Activated CD4-positive, alpha-beta T cell treated with anti-CD3 and anti-CD28 coated beads for 1 hour (primary cell): ENCODE measurements at regions not wholly inside any gene's neighbourhood (a gene's known extent, or its start where the extent isn't known, plus 50 kb on each side); places are given as distances from the start of the nearest gene placed in this dataset.
"Not testable (repeated sequence)": the region's sequence is repeated elsewhere in the genome, so short reads cannot be mapped to it uniquely, and the experiment has no call there.

ENCODE experiments used
- DNase-seq: peaks from one replicate; pipeline ENCODE4 v3.0.0-alpha.2; 2020

GRCh38 chr11:16528639-16529038 lies 172.3 kb upstream of the SOX6 start:
- DNase-seq, result no peak

DNA sequence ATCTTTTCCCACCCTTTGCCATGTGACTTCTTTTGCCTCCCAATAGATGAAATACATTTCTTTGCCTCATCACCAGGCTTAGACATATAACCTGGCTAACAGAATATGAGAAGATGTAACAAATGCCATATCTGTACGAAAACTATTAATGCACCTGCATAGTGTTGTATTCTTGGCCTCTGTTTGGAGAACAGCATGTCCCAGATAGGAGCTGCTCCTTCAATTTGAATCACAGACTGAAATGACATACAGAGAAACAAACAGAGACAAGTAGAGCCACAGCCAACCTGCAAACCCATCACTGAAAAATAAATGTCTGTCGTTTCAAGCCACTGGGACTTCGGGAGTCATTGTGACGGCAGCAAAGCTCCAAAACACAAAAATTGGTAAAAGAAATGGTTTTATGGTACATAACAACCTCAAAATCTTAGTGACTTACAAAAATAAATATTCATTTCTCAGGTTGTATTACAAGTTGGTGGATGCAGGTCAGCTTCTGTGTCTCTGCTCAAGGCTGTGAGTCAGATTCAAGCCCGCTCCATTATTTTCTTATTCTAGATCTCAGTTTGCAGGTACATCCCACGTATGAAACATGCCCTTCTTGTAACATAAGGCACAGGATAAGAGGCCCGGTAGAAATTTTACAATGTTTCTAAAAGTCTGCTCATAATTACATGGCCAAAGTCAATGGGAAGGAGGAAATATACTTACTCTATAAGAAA lies 171.3 kb upstream of the SOX6 start:
- no peak for DNase-seq

GRCh38 chr11:16526947-16527346 lies 170.6 kb upstream of the SOX6 start:
- no peak for DNase-seq

- not testable (repeated sequence) for DNase-seq
These were observed 164.4 kb upstream of the SOX6 start for GRCh38 chr11:16520713-16521112.

DNA sequence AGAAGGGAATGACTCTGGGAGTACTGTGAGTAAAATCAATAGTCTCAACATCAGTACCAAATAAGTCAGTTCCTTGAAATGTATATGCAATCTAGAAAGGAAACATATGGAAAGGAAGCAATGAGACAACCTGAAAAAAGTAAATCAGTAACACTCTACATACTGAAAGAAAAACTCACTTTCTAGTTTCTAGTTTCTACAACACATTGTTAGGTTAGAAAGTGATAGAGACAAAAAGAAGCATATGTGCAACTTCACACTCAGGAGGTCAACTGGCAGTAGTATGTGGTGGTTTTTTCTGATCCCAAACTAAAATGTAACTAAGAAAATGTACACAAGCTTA lies 156.5 kb upstream of the SOX6 start:
- no peak for DNase-seq

DNA sequence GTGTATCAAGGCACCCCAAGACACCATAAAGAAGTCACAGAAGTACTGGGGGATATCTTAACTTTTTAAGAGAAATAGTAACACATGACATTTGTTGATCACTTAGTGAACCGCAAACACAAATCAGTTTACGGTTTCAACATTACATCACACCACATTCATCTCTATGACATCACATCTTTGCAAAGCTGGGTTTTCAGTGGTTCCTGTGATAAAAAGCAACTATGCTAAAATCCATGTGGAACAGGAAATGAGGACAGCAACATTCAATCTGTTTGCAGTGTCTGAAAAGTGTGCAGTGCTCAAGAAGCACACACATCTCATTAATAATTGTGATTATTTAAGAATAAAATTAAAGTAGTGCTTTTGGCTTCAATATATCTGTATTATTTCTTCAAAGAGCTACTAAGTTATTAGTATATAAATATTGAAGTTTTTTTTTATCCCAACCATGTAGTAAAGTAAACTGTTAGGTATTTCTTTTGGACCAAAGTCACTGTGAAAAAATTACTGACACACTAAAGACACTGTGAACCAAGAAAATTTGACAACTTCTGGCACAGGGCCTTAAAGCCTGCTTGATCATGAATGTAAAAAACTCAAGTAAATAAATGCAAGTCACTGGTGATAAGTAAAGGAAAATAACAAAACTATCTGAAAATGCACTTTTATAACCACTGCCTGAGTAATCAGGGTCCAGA lies 156.0 kb upstream of the SOX6 start:
- no peak for DNase-seq

- DNase-seq, result no peak
These were observed 155.1 kb upstream of the SOX6 start for GRCh38 chr11:16511116-16512114.

DNA sequence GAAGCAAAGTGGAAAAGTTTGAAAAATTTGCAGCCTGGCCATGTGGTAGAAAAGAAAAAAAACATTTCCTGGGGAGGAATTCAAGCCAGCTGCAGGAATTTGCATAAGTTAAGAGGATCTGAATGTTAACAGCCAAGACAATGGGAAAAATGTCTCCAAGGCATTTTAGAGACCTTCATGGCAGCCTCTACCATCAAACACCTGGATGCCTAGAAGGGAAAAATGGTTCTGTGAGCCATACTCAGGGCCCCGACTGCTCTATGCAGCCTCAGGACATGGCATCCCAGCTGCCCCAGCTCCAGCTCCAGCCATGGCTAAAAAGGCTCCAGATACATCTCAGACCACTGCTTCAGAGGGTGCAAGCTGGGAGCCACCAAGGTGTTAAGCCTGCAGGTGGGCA lies 149.1 kb upstream of the SOX6 start:
- no peak for DNase-seq

DNA sequence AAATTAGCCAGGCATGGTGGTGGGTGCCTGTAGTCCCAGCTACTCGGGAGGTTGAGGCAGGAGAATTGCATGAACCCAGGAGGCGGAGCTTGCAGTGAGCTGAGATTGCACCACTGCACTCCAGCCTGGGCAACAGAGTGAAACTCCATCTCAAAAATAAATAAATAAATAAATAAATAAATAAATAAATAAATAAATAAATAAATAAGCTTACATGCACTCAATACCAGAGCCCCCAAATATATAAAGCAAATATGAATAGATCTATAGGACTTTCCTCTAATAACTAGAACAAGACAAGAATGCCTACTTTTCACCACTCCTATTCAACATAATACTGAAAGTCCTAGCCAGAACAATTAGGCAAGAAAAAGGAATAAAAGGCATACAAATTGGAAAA lies 147.5 kb upstream of the SOX6 start:
- not testable (repeated sequence) for DNase-seq

DNA sequence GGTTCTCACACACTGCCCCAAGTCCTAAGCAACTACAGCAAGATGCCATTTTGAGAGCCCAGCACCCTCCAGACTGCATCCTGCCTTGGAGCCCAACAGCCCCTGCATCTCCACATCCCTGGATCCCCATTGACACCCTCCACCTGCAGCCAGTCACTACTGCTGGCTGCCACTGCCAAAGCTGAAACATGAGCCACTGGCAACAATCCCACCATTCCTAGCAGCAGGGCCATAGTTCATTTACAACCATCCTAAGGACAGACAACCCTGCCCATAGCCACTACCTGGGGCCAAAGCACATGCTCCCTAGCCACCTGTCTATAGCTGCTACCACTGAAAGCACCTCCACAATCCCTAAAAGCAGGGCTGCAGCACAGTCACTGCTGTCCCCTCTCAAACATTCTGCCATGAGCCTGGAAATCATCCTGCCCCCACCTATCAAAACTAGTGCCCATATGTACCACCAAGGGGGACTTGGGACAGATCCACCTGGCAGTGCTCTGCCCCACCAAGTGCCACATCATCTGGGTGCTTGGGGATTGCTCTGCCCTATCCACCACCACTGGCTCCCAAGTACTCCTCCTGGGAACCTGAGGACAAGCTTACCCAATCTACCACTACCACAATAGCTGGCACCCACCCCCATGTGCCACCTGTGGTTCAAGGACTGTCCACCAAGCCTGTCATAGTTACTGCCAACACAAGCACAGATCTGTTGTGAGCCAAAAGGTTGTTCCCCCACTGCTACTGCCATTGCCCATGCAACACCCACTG lies 138.8 kb upstream of the SOX6 start:
- DNase-seq, result no peak

DNA sequence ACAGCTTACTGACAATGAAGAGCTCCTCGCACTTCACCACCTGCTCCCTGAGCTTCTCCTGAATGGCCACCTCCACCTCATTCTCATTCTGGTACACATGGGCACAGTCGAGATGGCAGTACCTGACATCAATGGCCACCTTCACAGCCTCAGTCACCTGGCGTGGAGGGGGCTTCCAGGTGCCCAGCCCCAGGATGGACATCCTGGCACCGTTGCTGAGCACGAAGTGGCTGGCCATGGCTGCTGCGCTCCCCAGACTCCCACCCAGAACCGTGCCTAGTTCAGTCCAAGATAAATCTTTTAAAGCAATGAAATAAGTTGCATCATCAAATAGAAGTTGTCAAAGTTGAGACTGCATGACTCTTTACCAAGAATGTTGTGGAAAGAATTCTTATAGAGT lies 128.1 kb upstream of the SOX6 start:
- DNase-seq, result no peak

DNA sequence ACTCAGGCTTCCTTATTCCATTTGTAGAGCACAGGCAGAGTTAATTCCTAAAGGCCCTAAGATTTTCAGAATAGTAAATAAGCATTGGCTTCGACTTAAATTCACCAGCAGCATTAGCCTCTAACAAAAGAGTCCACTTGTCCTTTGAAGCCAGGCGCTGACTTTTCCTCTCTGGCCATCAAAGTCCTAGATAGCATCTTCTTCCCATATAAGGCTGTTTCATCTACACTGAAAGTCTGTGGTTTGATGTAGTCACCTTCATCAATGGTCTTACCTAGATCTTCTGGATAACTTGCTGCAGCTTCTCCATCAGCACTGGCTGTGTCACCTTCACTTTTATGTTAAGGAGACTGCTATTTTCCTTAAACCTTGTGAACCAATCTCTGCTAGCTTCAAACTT lies 118.3 kb upstream of the SOX6 start:
- DNase-seq, result no peak

GRCh38 chr11:16469968-16470367 lies 113.6 kb upstream of the SOX6 start:
- no peak for DNase-seq

- DNase-seq, result no peak
These were observed 112.5 kb upstream of the SOX6 start for GRCh38 chr11:16468735-16469453.

DNA sequence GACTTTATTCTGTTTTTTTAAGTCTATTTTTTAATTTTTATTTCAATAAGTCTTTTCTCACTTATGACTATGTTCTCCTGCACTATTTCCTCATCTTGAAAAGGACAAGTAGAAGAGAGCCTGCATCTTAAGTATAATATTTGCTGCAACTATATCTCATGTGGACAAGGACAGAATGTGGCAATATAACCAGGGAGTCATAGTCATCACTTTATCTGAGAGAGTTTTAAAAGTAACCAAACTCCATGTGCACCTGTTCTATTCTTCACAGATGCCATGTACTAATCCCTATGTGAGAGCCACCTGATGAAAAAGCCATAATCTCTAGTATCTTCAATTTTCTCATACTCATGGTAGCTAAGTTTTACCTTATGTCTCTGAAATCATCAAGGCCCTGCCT lies 104.2 kb upstream of the SOX6 start:
- no peak for DNase-seq

GRCh38 chr11:16456366-16456765 lies 100.0 kb upstream of the SOX6 start:
- DNase-seq, result no peak

DNA sequence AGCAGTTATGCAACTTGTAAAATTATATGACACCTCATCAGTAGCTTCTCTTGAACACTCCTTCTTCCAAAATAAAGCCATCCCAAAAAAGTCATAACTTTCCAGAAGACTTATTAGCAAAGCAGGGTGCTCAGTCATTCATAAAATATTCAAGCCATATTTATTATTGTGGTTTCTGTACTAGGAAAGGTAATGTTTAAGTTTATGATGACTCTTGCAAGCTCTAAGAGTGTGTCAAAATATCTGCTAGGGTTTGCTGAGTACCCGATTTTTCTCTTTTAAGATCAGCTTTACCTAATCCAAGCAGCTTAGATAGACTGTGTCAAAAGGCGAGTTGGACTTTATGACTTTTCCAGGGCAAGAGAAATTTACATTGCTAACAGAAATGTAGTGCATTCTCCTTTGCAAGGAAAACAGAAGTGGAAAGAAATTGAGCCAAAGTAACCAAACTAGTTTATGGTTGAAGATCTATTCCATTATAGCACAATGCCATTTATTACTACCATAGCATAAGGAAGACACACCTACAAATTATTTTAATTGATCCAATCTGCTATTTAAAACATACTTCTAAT lies 98.0 kb upstream of the SOX6 start:
- no peak for DNase-seq

GRCh38 chr11:16448123-16448717 lies 91.9 kb upstream of the SOX6 start:
- no peak for DNase-seq

DNA sequence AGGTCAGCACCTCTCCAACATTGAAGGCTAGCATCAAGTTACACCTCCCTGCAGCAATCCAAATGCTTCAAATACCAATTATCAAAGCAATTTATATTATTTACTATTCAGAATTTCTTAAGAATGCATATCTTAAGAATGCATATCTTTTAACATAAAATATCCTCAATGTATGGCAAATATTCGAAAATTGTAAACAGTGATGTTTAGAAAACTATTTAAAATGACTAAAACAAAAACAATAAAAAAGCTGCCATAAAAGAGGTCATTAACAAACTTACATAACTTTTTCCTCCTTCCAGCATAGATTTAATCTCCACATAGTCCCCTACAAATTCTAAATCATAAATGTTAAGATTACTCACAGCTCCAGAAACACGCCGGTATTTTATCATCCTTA lies 85.1 kb upstream of the SOX6 start:
- no peak for DNase-seq

DNA sequence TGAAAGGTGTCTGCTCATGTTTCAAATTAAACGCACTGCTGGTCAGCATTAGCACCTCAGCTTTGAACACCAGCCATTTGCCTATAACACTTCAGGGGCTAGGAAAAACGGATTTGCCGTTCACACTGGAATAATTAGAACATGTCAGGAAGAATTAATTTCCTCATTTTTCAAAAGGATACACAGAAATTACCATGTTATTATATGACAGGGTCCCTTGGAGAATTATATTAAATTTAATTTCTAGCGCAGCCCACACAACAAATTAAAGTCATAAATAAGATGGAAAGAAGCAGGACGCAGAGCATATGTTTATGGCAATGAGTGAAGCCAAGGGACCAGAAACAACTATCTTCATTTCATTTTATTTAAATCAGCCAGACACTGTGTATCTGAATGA lies 83.8 kb upstream of the SOX6 start:
- no peak for DNase-seq

GRCh38 chr11:16434036-16434435 lies 77.7 kb upstream of the SOX6 start:
- DNase-seq, result no peak
